H9 (cell line): ENCODE measurements at regions not wholly inside any gene's neighbourhood (a gene's known extent, or its start where the extent isn't known, plus 50 kb on each side); places are given as distances from the start of the nearest gene placed in this dataset.

ENCODE experiments used
- DNase-seq: peaks from one replicate; pipeline ENCODE4 v3.0.0-alpha.2; 2017
- H2AFZ ChIP-seq: one replicate; pipeline ENCODE4 v1.6.1; 2013; ENCODE audit warnings: mild to moderate bottlenecking, low read length, control low read depth, moderate library complexity
- H2AK5ac ChIP-seq: 2 replicates; pipeline ENCODE4 v1.6.1; 2013; ENCODE audit warnings: low read length, control low read depth, mixed read lengths; ENCODE audit not compliant: insufficient read length
- H2BK120ac ChIP-seq: one replicate; pipeline ENCODE4 v1.6.1; 2013; ENCODE audit warnings: low read depth, mild to moderate bottlenecking, low read length, control low read depth, inconsistent platforms; ENCODE audit not compliant: poor library complexity, severe bottlenecking
- H2BK12ac ChIP-seq: 2 replicates; pipeline ENCODE4 v1.6.1; 2013; ENCODE audit warnings: low read length, control low read depth, mixed read lengths, low read depth; ENCODE audit not compliant: insufficient read length
- H2BK15ac ChIP-seq: 2 replicates; pipeline ENCODE4 v1.6.1; 2013; ENCODE audit warnings: low read depth, low read length, control low read depth
- H2BK20ac ChIP-seq: one replicate; pipeline ENCODE4 v1.6.1; 2013; ENCODE audit warnings: low read depth, mild to moderate bottlenecking, low read length, control low read depth, inconsistent platforms; ENCODE audit not compliant: poor library complexity, severe bottlenecking
- H2BK5ac ChIP-seq: 2 replicates; pipeline ENCODE4 v1.6.1; 2013; ENCODE audit warnings: low read length, control low read depth, mixed read lengths; ENCODE audit not compliant: insufficient read length
- H3K14ac ChIP-seq: 2 replicates; pipeline ENCODE4 v1.6.1; 2013; ENCODE audit warnings: low read length, control low read depth; ENCODE audit not compliant: insufficient read depth
- H3K18ac ChIP-seq: 2 replicates; pipeline ENCODE4 v1.6.1; 2013; ENCODE audit warnings: low read depth, mild to moderate bottlenecking, mixed read lengths, low read length, control low read depth; ENCODE audit not compliant: insufficient read length
- H3K23ac ChIP-seq: 2 replicates; pipeline ENCODE4 v1.6.1; 2013; ENCODE audit warnings: low read length, control low read depth, mixed read lengths, low read depth; ENCODE audit not compliant: insufficient read length
- H3K23me2 ChIP-seq: 2 replicates; pipeline ENCODE4 v1.6.1; 2013; ENCODE audit warnings: low read depth, mild to moderate bottlenecking, mixed read lengths, low read length, control low read depth; ENCODE audit not compliant: insufficient read length, poor library complexity, severe bottlenecking
- H3K27ac ChIP-seq: 2 replicates; pipeline ENCODE4 v1.5.1; 2013; ENCODE audit warnings: low read length, control low read depth, mixed read lengths, low read depth; ENCODE audit not compliant: insufficient read length
- H3K27me3 ChIP-seq: 2 replicates; pipeline ENCODE4 v1.6.1; 2013; ENCODE audit warnings: low read length, control low read depth, inconsistent platforms; ENCODE audit not compliant: insufficient read depth
- H3K4ac ChIP-seq: 2 replicates; pipeline ENCODE4 v1.6.1; 2013; ENCODE audit warnings: low read depth, mild to moderate bottlenecking, control low read depth, inconsistent platforms, low read length, moderate library complexity
- H3K4me1 ChIP-seq: 2 replicates; pipeline ENCODE4 v1.6.1; 2013; ENCODE audit warnings: low read length, control low read depth, inconsistent platforms; ENCODE audit not compliant: insufficient read depth
- H3K4me2 ChIP-seq: 2 replicates; pipeline ENCODE4 v1.6.1; 2013; ENCODE audit warnings: low read length, control low read depth, mixed read lengths; ENCODE audit not compliant: insufficient read length, insufficient read depth
- H3K56ac ChIP-seq: 2 replicates; pipeline ENCODE4 v1.6.1; 2013; ENCODE audit warnings: low read depth, mild to moderate bottlenecking, mixed read lengths, low read length, control low read depth; ENCODE audit not compliant: insufficient read length
- H3K79me1 ChIP-seq: 2 replicates; pipeline ENCODE4 v1.6.1; 2013; ENCODE audit warnings: low read depth, mild to moderate bottlenecking, moderate library complexity, low read length, control low read depth, inconsistent platforms; ENCODE audit not compliant: insufficient read depth, poor library complexity, severe bottlenecking
- H3K79me2 ChIP-seq: 2 replicates; pipeline ENCODE4 v1.6.1; 2013; ENCODE audit warnings: low read length, control low read depth, inconsistent platforms; ENCODE audit not compliant: insufficient read depth
- H3K9ac ChIP-seq: 2 replicates; pipeline ENCODE4 v1.6.1; 2013; ENCODE audit warnings: low read length, control low read depth, mixed read lengths; ENCODE audit not compliant: insufficient read length; ENCODE audit errors: extremely low read depth
- H3K9me3 ChIP-seq: one replicate; pipeline ENCODE4 v1.6.1; 2013; ENCODE audit warnings: low read depth, low read length, inconsistent platforms; ENCODE audit not compliant: control insufficient read depth
- H3T11ph ChIP-seq: one replicate; pipeline ENCODE4 v1.6.1; 2013; ENCODE audit warnings: mild to moderate bottlenecking, low read length, control low read depth, inconsistent platforms
- H4K20me1 ChIP-seq: one replicate; pipeline ENCODE4 v1.6.1; 2013; ENCODE audit not compliant: control insufficient read depth, insufficient read length, insufficient read depth
- H4K5ac ChIP-seq: 2 replicates; pipeline ENCODE4 v1.6.1; 2013; ENCODE audit warnings: low read depth, mild to moderate bottlenecking, mixed read lengths, low read length, control low read depth; ENCODE audit not compliant: insufficient read length
- H4K8ac ChIP-seq: replicated peaks from 2 replicates; pipeline ENCODE4 v1.6.1; 2013; ENCODE audit warnings: low read length, control low read depth, mixed read lengths, low read depth; ENCODE audit not compliant: insufficient read length
- H4K91ac ChIP-seq: 2 replicates; pipeline ENCODE4 v1.6.1; 2013; ENCODE audit warnings: low read depth, mild to moderate bottlenecking, moderate library complexity, mixed read lengths, low read length, control low read depth; ENCODE audit not compliant: insufficient read length
- H3K27ac Mint-ChIP-seq, 3 experiments: 2 replicates in 2 of 3; 3 replicates in 1 of 3; pipeline ENCODE4 v1.8.0; 2020 to 2021; ENCODE audit warnings: mixed read lengths in 3 of 3, mild to moderate bottlenecking in 1 of 3, moderate library complexity in 1 of 3
- H3K27me3 Mint-ChIP-seq: 2 replicates; pipeline ENCODE4 v1.8.0; 2021; ENCODE audit warnings: low read depth, mild to moderate bottlenecking, moderate library complexity, mixed read lengths
- H3K36me3 Mint-ChIP-seq, 3 experiments: 2 replicates in 2 of 3; 3 replicates in 1 of 3; pipeline ENCODE4 v1.8.0; 2020 to 2021; ENCODE audit warnings: low read depth in 3 of 3, mixed read lengths in 3 of 3; ENCODE audit not compliant: insufficient read depth in 1 of 3
- H3K4me1 Mint-ChIP-seq, 2 experiments: 2 replicates each; pipeline ENCODE4 v1.8.0; 2020; ENCODE audit warnings: mixed read lengths in 2 of 2
- H3K4me3 Mint-ChIP-seq, 2 experiments: 2 replicates in 1 of 2; 3 replicates in 1 of 2; pipeline ENCODE4 v1.8.0; 2020 to 2021; ENCODE audit warnings: mild to moderate bottlenecking in 2 of 2, mixed read lengths in 2 of 2, moderate library complexity in 1 of 2
- H3K9me3 Mint-ChIP-seq, 2 experiments: 2 replicates in 1 of 2; 3 replicates in 1 of 2; pipeline ENCODE4 v1.8.0; 2020; ENCODE audit warnings: mild to moderate bottlenecking in 2 of 2, mixed read lengths in 2 of 2, moderate library complexity in 1 of 2
- WGBS: extraction: QIAGEN DNeasy Blood & Tissue Kit; methylation state at CpG from one replicate; pipeline ENCODE4 v1.1.7; 2013; ENCODE audit warnings: missing lambda C conversion rate, low lambda C conversion rate, mixed read lengths; ENCODE audit not compliant: insufficient read length; ENCODE audit errors: extremely low coverage; 5-methylcytosine and 5-hydroxymethylcytosine counted together
- TF ChIP-seq, protein P1 (sequence below): fragments of 200-600 bp; sonication (generic); conservative IDR thresholded peaks from 3 replicates; pipeline ENCODE4 v1.8.0; 2021; ENCODE audit warnings: antibody characterized with exemption, mild to moderate bottlenecking

DNA sequence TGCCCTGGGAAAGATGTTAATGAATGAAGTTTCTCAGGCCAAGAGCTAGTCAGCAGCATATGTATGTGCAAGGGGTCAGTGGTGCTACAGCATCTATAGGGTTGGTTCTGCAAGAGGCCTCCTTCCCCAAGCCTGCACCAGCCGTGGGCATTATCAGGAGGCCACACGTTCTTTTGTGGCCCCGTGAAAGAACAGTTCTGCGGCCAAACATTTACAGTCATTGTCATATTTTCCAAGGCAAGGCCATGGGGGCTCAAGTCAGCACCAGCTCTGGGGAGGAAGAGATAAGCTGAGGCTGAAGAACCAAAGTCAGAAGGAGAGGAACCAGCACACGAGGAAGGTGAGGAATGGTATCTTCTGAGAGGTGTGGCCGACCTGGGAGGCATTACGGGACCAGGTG is 54.4 kb upstream of the TMEM72 start:
- Histone ChIP-seq H2AK5ac (no peak overlapping the region), H3K9ac (no peak overlapping the region), H2BK5ac (no peak overlapping the region), H2BK15ac (no peak overlapping the region), H3K27ac (no peak overlapping the region), H3K79me1 (no peaks in the 10 kb centered on the region), H3T11ph (no peak overlapping the region), H4K20me1 (no peaks in the 10 kb centered on the region), H2AFZ (no peak overlapping the region), H3K9me3 (no peaks in the 10 kb centered on the region), H3K18ac (no peak overlapping the region), H3K79me2 (no peaks in the 10 kb centered on the region), H2BK20ac (no peak overlapping the region), H2BK120ac (no peak overlapping the region), H3K23ac (no peak overlapping the region), H3K27me3 (no peaks in the 10 kb centered on the region), H3K56ac (no peak overlapping the region), H3K23me2 (no peaks in the 10 kb centered on the region), H3K4ac (no peak overlapping the region), H3K14ac (no peak overlapping the region), H3K4me2 (no peak overlapping the region), H4K5ac (no peak overlapping the region), H4K91ac (no peak overlapping the region), H4K8ac (no peak overlapping the region), H3K4me1 (no peaks in the 10 kb centered on the region; the same call in 1 of the 2 replicates), H2BK12ac (no peak overlapping the region)
- Mint-ChIP-seq H3K27ac (no peak overlapping the region; a peak in 1 of 7 replicates), H3K4me1 (peaks cover 32 to 36% of the 10 kb centered on the region in 2 experiments), H3K9me3 (no peaks in the 10 kb centered on the region), H3K27me3 (peaks cover 42% of the 10 kb centered on the region), H3K36me3 (no peaks in the 10 kb centered on the region), H3K4me3 (no peak overlapping the region)
- TF ChIP-seq, protein P1, sequence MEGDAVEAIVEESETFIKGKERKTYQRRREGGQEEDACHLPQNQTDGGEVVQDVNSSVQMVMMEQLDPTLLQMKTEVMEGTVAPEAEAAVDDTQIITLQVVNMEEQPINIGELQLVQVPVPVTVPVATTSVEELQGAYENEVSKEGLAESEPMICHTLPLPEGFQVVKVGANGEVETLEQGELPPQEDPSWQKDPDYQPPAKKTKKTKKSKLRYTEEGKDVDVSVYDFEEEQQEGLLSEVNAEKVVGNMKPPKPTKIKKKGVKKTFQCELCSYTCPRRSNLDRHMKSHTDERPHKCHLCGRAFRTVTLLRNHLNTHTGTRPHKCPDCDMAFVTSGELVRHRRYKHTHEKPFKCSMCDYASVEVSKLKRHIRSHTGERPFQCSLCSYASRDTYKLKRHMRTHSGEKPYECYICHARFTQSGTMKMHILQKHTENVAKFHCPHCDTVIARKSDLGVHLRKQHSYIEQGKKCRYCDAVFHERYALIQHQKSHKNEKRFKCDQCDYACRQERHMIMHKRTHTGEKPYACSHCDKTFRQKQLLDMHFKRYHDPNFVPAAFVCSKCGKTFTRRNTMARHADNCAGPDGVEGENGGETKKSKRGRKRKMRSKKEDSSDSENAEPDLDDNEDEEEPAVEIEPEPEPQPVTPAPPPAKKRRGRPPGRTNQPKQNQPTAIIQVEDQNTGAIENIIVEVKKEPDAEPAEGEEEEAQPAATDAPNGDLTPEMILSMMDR = no peak
- no peak for DNase-seq
- WGBS = no CpG with 5 or more reads among the region's 7 CpGs
